Panc1 (cell line): ENCODE measurements at regions not wholly inside any gene's neighbourhood (a gene's known extent, or its start where the extent isn't known, plus 50 kb on each side); places are given as distances from the start of the nearest gene placed in this dataset.

ENCODE experiments used
- TCF7L2 ChIP-seq: IDR thresholded peaks from 2 replicates; pipeline ENCODE4 v1.6.1; 2011; ENCODE audit warnings: mild to moderate bottlenecking, low read depth, low read length, inconsistent platforms
- TF ChIP-seq, protein P1 (sequence below): fragments of 450-650 bp; IDR thresholded peaks from 2 replicates; pipeline ENCODE4 v1.5.1; 2017; ENCODE audit warnings: mild to moderate bottlenecking
- TF ChIP-seq, protein P2 (sequence below), 2 experiments: IDR thresholded peaks; 2 replicates each; pipeline ENCODE4 v1.6.1; 2011 to 2012; ENCODE audit warnings: low read depth in 2 of 2, control low read depth in 1 of 2, low read length in 1 of 2, mild to moderate bottlenecking in 1 of 2, moderate library complexity in 1 of 2; ENCODE audit not compliant: insufficient read depth in 1 of 2

DNA sequence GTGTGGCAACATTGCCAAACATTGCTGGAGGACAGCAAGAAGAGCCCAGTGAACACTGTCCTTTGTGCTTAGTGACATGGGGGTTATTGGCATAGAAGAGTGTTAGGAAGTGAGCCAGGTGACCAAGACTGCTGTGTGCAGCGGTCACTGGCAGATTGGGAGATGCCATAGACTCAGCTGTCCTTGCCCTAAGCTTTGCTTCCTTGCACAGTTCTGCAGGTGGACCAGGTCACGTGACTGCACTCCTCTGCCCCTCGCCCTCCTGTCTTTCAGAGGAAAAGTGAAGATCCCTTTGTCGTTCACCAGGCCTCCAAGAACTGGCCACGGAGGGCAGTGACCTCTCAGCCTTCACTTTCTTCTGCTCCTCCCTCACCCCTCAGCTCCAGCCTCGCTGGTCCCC lies 215.6 kb upstream of the SMIM21 start:
- TF ChIP-seq, protein P1, sequence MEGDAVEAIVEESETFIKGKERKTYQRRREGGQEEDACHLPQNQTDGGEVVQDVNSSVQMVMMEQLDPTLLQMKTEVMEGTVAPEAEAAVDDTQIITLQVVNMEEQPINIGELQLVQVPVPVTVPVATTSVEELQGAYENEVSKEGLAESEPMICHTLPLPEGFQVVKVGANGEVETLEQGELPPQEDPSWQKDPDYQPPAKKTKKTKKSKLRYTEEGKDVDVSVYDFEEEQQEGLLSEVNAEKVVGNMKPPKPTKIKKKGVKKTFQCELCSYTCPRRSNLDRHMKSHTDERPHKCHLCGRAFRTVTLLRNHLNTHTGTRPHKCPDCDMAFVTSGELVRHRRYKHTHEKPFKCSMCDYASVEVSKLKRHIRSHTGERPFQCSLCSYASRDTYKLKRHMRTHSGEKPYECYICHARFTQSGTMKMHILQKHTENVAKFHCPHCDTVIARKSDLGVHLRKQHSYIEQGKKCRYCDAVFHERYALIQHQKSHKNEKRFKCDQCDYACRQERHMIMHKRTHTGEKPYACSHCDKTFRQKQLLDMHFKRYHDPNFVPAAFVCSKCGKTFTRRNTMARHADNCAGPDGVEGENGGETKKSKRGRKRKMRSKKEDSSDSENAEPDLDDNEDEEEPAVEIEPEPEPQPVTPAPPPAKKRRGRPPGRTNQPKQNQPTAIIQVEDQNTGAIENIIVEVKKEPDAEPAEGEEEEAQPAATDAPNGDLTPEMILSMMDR, result no peak
- TF ChIP-seq, protein P2, sequence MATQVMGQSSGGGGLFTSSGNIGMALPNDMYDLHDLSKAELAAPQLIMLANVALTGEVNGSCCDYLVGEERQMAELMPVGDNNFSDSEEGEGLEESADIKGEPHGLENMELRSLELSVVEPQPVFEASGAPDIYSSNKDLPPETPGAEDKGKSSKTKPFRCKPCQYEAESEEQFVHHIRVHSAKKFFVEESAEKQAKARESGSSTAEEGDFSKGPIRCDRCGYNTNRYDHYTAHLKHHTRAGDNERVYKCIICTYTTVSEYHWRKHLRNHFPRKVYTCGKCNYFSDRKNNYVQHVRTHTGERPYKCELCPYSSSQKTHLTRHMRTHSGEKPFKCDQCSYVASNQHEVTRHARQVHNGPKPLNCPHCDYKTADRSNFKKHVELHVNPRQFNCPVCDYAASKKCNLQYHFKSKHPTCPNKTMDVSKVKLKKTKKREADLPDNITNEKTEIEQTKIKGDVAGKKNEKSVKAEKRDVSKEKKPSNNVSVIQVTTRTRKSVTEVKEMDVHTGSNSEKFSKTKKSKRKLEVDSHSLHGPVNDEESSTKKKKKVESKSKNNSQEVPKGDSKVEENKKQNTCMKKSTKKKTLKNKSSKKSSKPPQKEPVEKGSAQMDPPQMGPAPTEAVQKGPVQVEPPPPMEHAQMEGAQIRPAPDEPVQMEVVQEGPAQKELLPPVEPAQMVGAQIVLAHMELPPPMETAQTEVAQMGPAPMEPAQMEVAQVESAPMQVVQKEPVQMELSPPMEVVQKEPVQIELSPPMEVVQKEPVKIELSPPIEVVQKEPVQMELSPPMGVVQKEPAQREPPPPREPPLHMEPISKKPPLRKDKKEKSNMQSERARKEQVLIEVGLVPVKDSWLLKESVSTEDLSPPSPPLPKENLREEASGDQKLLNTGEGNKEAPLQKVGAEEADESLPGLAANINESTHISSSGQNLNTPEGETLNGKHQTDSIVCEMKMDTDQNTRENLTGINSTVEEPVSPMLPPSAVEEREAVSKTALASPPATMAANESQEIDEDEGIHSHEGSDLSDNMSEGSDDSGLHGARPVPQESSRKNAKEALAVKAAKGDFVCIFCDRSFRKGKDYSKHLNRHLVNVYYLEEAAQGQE (IDR thresholded peaks at IDR 0.05; ENCODE audit: insufficient read depth in 1 of 2, low read depth in 2 of 2, low read length in 1 of 2), result no peak
- TF ChIP-seq TCF7L2, result no peak
